CD4-positive, CD25-positive, alpha-beta regulatory T cell (primary cell): ENCODE measurements at regions not wholly inside any gene's neighbourhood (a gene's known extent, or its start where the extent isn't known, plus 50 kb on each side); places are given as distances from the start of the nearest gene placed in this dataset.
A peak's percentile ranks its signal among the peaks of the same experiment; 100 is the strongest.
"Not testable (repeated sequence)": the region's sequence is repeated elsewhere in the genome, so short reads cannot be mapped to it uniquely, and the experiment has no call there.

ENCODE experiments used
- ATAC-seq, 2 donors: fragments of 150-1000 bp; cut with Tn5 transposase; one replicate each; pipeline ENCODE4 v1.10.0; 2021; ENCODE audit warnings: low read depth in 2 of 2, moderate number of reproducible peaks in 2 of 2, moderate library complexity in 1 of 2
- DNase-seq, 3 donors: peaks; one replicate each; pipeline versions ENCODE4 v3.0.0 to v3.0.0-alpha.2; 2012 to 2022; ENCODE audit warnings: mixed read lengths in 1 of 3
- H3K27ac ChIP-seq: one replicate; pipeline ENCODE4 v1.7.0; 2013; ENCODE audit warnings: mild to moderate bottlenecking, low read length; ENCODE audit not compliant: insufficient read depth, poor library complexity, severe bottlenecking
- H3K27me3 ChIP-seq: one replicate; pipeline ENCODE4 v1.7.0; 2013; ENCODE audit warnings: low read length; ENCODE audit not compliant: control insufficient read depth, insufficient read depth
- H3K36me3 ChIP-seq: one replicate; pipeline ENCODE4 v1.7.0; 2013; ENCODE audit warnings: mild to moderate bottlenecking, low read length, moderate library complexity; ENCODE audit not compliant: control insufficient read depth, insufficient read depth
- H3K4me1 ChIP-seq: 2 replicates; pipeline ENCODE4 v1.7.0; 2013; ENCODE audit warnings: mild to moderate bottlenecking, low read length; ENCODE audit not compliant: insufficient read depth, control insufficient read depth, poor library complexity, severe bottlenecking
- H3K4me3 ChIP-seq: one replicate; pipeline ENCODE4 v1.7.0; 2013; ENCODE audit warnings: low read depth, mild to moderate bottlenecking, low read length, moderate library complexity
- H3K9me3 ChIP-seq, 2 experiments: 1 replicate in 1 of 2; 2 replicates in 1 of 2; pipeline ENCODE4 v1.7.0; 2013; ENCODE audit warnings: low read length in 2 of 2, mild to moderate bottlenecking in 1 of 2, moderate library complexity in 1 of 2; ENCODE audit not compliant: control insufficient read depth in 2 of 2
- H3K27ac Mint-ChIP-seq, 3 donors: one replicate each; pipeline ENCODE4 v1.8.0; 2020 to 2022; ENCODE audit warnings: mild to moderate bottlenecking in 3 of 3, mixed read lengths in 3 of 3, moderate library complexity in 2 of 3
- H3K27me3 Mint-ChIP-seq: one replicate; pipeline ENCODE4 v1.8.0; 2022; ENCODE audit warnings: mild to moderate bottlenecking, mixed read lengths
- H3K36me3 Mint-ChIP-seq: one replicate; pipeline ENCODE4 v1.8.0; 2020; ENCODE audit warnings: mixed read lengths
- H3K4me1 Mint-ChIP-seq, 4 donors: one replicate each; pipeline ENCODE4 v1.8.0; 2020 to 2022; ENCODE audit warnings: mixed read lengths in 4 of 4, mild to moderate bottlenecking in 1 of 4
- H3K4me3 Mint-ChIP-seq, 4 donors: one replicate each; pipeline ENCODE4 v1.8.0; 2020 to 2022; ENCODE audit warnings: mild to moderate bottlenecking in 4 of 4, mixed read lengths in 4 of 4, moderate library complexity in 3 of 4
- H3K9me3 Mint-ChIP-seq, 7 donors: one replicate each; pipeline ENCODE4 v1.8.0; 2020 to 2022; ENCODE audit warnings: mixed read lengths in 7 of 7, mild to moderate bottlenecking in 3 of 7, moderate library complexity in 2 of 7

DNA sequence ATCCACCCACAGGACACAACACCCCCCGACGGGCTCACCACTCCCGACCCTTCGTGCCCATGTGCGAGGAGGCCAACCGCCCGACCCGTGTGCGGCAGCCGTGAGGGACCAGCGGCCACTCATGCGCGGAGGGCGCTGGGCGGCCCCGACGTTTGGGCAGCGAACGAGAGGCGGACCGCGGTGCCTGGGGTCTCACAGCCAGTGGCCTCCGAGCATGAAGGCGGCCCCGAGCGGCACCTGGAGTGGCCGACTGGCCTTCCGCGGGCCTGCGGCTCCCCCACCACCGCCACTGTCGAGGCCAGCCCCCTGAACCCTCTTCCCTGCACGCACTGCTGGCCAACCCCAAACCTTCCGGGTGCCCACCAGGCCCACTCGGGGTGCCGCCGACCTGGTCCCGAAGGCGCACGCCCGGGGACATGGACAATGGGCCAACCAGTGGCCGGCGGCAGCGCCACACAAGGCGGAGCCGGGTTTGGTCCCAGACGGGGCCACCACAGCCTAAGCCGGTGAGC lies 4274.9 kb upstream of the OR11H1 start:
- no peaks in the 10 kb centered on the region for H3K27me3 Mint-ChIP-seq
- DNase-seq, result no peak

DNA sequence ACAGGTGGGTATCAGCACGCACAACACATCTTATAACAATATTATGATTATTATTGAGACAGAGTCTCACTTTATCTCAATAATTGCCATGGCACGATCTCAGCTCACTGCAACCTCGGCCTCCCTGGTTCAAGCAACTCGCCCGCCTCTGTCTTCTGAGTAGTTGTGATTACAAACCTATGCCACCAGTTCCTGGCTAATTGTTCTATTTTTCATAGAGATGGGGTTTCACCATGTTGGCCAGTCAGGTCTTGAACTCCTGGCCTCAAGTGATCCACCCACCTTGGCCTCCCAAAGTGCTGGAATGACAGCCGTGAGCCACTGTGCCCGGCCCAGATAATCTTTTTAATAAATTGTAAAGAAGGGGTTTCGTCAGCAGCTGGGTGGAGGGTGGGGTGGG lies 4257.0 kb upstream of the OR11H1 start:
- H3K36me3 Mint-ChIP-seq, H3K4me1 ChIP-seq, H3K9me3 Mint-ChIP-seq, H3K4me3 ChIP-seq, H3K27me3 Mint-ChIP-seq, H3K27me3 ChIP-seq, H3K9me3 ChIP-seq, H3K36me3 ChIP-seq, DNase-seq, H3K4me3 Mint-ChIP-seq, H3K27ac ChIP-seq, ATAC-seq, H3K27ac Mint-ChIP-seq, H3K4me1 Mint-ChIP-seq: not testable (repeated sequence)

More for the DNA sequence above, 4274.9 kb upstream of the OR11H1 start:
- Histone ChIP-seq H3K4me3 (no peak overlapping the region), H3K9me3 (no peaks in the 10 kb centered on the region), H3K4me1 (no peaks in the 10 kb centered on the region), H3K36me3 (no peaks in the 10 kb centered on the region), H3K27me3 (no peaks in the 10 kb centered on the region), H3K27ac (no peak overlapping the region)
- H3K4me1 Mint-ChIP-seq, result no peaks in the 10 kb centered on the region
- no peak for ATAC-seq
- no peaks in the 10 kb centered on the region for H3K36me3 Mint-ChIP-seq
- H3K4me3 Mint-ChIP-seq, result no peak overlapping the region
- peaks cover 0 to 1% (median 0%) of the 10 kb centered on the region in 7 donors for H3K9me3 Mint-ChIP-seq
- H3K27ac Mint-ChIP-seq, result no peak overlapping the region

DNA sequence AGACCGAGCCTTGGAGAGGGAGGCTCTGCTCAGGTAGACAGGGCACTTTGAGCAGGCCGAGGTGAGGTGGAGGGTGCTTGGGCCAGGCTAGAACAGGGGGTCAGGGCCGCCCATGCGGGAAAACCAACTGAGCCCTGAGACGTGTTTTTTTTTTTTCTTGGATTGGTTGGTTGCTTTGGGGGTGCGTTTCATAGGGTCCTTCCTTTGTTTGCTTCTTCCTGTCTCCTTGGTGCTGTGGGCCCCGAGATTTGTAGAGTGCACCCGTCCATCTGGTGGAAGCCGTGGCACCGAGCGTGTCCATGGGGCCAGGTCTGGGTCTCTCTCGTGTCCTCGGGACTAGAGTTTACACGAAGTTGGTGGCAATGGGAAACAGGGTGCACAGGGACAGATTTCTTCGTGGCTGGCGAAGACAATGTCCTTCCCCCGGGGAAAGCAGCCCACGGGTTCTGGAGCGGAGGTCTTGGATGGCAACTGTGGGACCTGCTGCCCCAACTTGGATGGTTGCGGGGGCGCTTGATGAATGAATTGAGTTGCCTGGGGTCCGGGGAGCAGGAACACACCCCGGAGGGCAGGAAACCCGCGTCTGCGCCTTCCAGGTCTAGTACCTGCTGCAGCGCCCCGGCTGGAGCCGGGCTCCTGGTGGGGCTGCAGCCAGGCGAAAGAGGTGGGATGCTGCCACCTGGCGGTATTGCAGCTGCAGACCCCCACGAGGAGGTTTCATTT lies 4242.7 kb upstream of the OR11H1 start:
- not testable (repeated sequence) for H3K4me3 ChIP-seq, H3K27me3 Mint-ChIP-seq, H3K27me3 ChIP-seq, H3K36me3 ChIP-seq, ATAC-seq, H3K4me1 ChIP-seq, H3K36me3 Mint-ChIP-seq, H3K27ac ChIP-seq, H3K27ac Mint-ChIP-seq, DNase-seq, H3K4me1 Mint-ChIP-seq
- H3K9me3 ChIP-seq, result peaks cover 0 to 20% of the 10 kb centered on the region in 2 experiments
- Mint-ChIP-seq H3K9me3 (peaks cover 0 to 24% (median 17%) of the 10 kb centered on the region in 7 donors), H3K4me3 (peak overlapping the region in 1 of 4 donors; percentile 21)

DNA sequence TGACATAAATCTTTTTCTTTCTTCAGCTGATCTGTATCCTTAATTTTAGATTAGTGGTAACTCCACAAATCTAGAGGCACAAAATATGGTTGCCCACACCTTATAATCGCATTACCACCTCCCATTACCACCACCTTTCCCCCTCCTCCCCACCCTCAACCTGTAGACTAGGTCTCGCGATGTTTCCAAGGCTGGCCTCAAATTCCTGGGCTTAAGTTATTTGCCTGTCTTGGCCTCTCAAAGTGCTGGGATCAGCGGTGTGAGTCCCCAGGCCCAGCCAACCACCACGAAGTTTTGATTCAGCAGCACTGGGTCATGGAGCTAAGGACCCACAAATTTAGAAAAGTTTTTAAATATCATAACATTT lies 4242.2 kb upstream of the OR11H1 start:
- ATAC-seq, H3K27ac Mint-ChIP-seq, H3K4me1 Mint-ChIP-seq, H3K27ac ChIP-seq, H3K4me3 ChIP-seq, H3K36me3 Mint-ChIP-seq, H3K27me3 ChIP-seq, H3K27me3 Mint-ChIP-seq, H3K4me1 ChIP-seq, H3K4me3 Mint-ChIP-seq, H3K36me3 ChIP-seq, DNase-seq: not testable (repeated sequence)
- peaks cover 0 to 30% (median 17%) of the 10 kb centered on the region in 7 donors for H3K9me3 Mint-ChIP-seq
- H3K9me3 ChIP-seq, result peaks cover 0 to 20% of the 10 kb centered on the region in 2 experiments

DNA sequence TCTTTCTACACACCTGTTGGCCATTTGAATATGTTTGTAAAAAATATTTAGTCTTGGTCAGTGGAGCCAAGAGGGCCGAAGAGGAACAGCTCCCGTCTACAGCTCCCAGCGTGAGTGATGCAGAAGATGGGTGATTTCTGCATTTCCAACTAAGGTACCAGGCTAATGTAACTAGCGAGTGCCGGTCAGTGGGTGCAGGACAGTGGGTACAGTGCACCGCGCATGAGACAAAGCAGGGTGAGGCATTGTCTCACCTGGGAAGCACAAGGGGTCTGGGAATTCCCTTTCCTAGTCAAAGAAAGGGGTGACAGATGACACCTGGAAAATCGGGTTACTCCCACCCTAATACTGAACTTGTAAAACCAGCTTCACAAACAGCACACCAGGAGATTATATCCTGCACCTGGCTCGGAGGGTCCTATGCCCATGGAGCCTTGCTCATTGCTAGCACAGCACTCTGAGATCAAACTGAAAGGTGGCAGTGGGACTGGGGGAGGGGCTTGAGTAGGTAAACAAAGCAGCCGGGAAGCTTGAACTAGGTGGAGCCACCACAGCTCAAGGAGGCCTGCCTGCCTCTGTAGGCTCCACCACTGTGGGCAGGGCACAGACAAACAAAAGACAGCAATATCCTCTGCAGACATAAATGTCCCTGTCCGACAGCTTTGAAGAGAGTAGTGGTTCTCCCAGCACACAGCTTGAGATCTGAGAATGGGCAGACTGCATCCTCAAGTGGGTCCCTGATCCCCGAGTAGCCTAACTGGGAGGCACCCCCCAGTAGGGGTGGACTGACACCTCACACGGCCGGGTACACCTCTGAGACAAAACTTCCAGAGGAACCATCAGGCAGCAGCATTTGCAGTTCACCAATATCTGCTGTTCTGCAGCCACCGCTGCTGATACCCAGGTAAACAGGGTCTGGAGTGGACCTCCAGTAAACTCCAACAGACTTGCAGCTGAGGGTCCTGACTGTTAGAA lies 4239.5 kb upstream of the OR11H1 start:
- not testable (repeated sequence) for H3K36me3 ChIP-seq, H3K4me3 Mint-ChIP-seq, H3K27me3 ChIP-seq, H3K4me1 ChIP-seq, ATAC-seq, DNase-seq, H3K27me3 Mint-ChIP-seq, H3K36me3 Mint-ChIP-seq, H3K27ac ChIP-seq, H3K27ac Mint-ChIP-seq, H3K4me3 ChIP-seq, H3K4me1 Mint-ChIP-seq
- H3K9me3 ChIP-seq, result peaks cover 2 to 20% of the 10 kb centered on the region in 2 experiments
- peaks cover 0 to 54% (median 24%) of the 10 kb centered on the region in 7 donors for H3K9me3 Mint-ChIP-seq

DNA sequence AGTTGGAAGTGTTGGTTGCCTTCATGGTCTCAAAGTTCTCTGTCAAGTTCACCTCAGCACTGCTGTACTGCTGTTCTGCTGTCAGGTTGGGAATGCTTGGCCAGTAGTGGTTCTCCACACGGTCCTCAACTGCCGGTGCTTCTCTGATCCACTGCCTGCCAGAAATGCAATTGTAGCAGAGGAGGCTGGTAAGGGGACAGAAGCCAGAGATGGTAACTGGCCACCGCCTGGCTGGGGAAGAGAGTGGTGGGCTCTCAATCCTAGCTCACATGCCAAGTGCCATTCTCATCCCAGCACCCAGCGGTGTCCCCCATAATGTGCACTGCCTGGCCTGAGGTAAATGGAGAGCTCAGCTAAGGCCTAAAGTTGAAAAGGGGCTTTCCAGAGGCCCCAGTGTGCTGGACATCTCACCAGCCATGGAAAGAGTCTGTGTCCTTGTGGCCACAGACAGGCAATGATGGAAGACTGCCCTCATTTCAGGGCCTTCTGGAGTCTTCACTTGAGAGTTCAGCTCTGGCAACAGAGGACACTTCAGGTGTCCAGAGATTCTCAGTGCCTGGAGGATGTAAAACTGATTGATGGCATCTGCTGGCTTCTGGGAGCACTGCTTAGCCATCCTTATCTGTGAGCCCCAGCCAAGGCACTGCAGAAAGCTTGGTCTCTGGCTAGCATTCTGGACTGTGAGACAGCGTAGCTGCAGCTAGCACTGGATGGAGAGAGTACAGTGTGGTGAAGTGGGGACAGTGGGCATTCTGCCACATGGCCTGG lies 4229.7 kb upstream of the OR11H1 start:
- H3K4me3 Mint-ChIP-seq, result not testable (repeated sequence)
- H3K9me3 Mint-ChIP-seq, result peaks cover 5 to 61% (median 24%) of the 10 kb centered on the region in 7 donors

DNA sequence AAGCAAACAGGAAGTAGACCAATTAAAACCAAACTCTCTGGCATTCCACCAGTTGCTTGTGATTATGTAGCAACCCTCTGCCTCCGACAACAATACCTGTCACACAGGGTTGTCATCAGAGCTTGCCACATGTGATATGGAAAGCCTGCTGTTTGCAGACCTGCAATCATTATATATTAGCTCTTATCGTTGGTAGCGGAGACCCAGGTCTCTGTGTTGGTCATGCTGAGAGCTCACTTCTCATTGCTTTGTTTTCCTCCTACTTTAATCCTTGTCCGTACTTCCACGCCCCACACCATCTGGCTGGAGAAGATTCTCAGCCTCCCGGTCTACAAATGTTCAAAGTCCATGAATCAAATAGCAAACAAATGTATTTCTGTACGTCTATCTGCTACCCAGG lies 4225.6 kb upstream of the OR11H1 start:
- not testable (repeated sequence) for DNase-seq, H3K27ac ChIP-seq, H3K4me1 Mint-ChIP-seq, H3K27ac Mint-ChIP-seq, ATAC-seq, H3K36me3 Mint-ChIP-seq, H3K27me3 Mint-ChIP-seq, H3K4me1 ChIP-seq, H3K4me3 ChIP-seq, H3K27me3 ChIP-seq, H3K36me3 ChIP-seq
- H3K9me3 ChIP-seq, result peaks cover 5 to 28% of the 10 kb centered on the region in 2 experiments
- peak overlapping the region in 1 of 4 donors; percentile 44 for H3K4me3 Mint-ChIP-seq
- H3K9me3 Mint-ChIP-seq, result peaks cover 0 to 77% (median 35%) of the 10 kb centered on the region in 7 donors

More for the DNA sequence above, 4229.7 kb upstream of the OR11H1 start:
- H3K36me3 ChIP-seq, H3K9me3 ChIP-seq, H3K4me1 Mint-ChIP-seq, H3K27me3 Mint-ChIP-seq, H3K36me3 Mint-ChIP-seq, H3K27me3 ChIP-seq, H3K27ac Mint-ChIP-seq, H3K4me1 ChIP-seq, ATAC-seq, H3K27ac ChIP-seq, DNase-seq, H3K4me3 ChIP-seq: not testable (repeated sequence)
